HG02678 (cell line): ENCODE measurements at regions not wholly inside any gene's neighbourhood (a gene's known extent, or its start where the extent isn't known, plus 50 kb on each side); places are given as distances from the start of the nearest gene placed in this dataset.
"Not testable (repeated sequence)": the region's sequence is repeated elsewhere in the genome, so short reads cannot be mapped to it uniquely, and the experiment has no call there.

Source experiments
- ATAC-seq: cut with Tn5 transposase; IDR thresholded peaks from one replicate; pipeline ENCODE4 v1.9.1; 2021; ENCODE audit warnings: mild to moderate bottlenecking, moderate library complexity; ENCODE audit not compliant: unreplicated experiment

- no peak for ATAC-seq
These were observed 81.8 kb upstream of the MAP3K1 start for GRCh38 chr5:56733580-56733979.

GRCh38 chr5:56732121-56732520 is 83.2 kb upstream of the MAP3K1 start:
- ATAC-seq = no peak

- ATAC-seq = not testable (repeated sequence)
These were observed 83.9 kb upstream of the MAP3K1 start for GRCh38 chr5:56731473-56731872.

GRCh38 chr5:56729488-56729887 is 85.9 kb upstream of the MAP3K1 start:
- ATAC-seq = no peak

- ATAC-seq = no peak
These were observed 89.5 kb upstream of the MAP3K1 start for GRCh38 chr5:56725711-56726411.

GRCh38 chr5:56724857-56725256 is 90.5 kb upstream of the MAP3K1 start:
- not testable (repeated sequence) for ATAC-seq

GRCh38 chr5:56722317-56722716 is 93.0 kb upstream of the MAP3K1 start:
- ATAC-seq = no peak

- no peak for ATAC-seq
These were observed 97.9 kb upstream of the MAP3K1 start for GRCh38 chr5:56717253-56717987.

- no peak for ATAC-seq
These were observed 99.4 kb upstream of the MAP3K1 start for GRCh38 chr5:56715986-56716385.

- no peak for ATAC-seq
These were observed 102.3 kb upstream of the MAP3K1 start for GRCh38 chr5:56712895-56713591.

GRCh38 chr5:56710826-56711590 is 104.3 kb upstream of the MAP3K1 start:
- ATAC-seq = no peak

GRCh38 chr5:56706504-56706903 is 108.8 kb upstream of the MAP3K1 start:
- ATAC-seq = no peak

GRCh38 chr5:56705217-56705616 is 110.1 kb upstream of the MAP3K1 start:
- no peak for ATAC-seq

GRCh38 chr5:56703952-56704351 is 111.4 kb upstream of the MAP3K1 start:
- no peak for ATAC-seq

GRCh38 chr5:56700711-56701110 is 114.6 kb upstream of the MAP3K1 start:
- no peak for ATAC-seq

- no peak for ATAC-seq
These were observed 115.8 kb upstream of the MAP3K1 start for GRCh38 chr5:56699538-56699937.

GRCh38 chr5:56698463-56699381 is 116.6 kb upstream of the MAP3K1 start:
- no peak for ATAC-seq

GRCh38 chr5:56696900-56697299 is 118.4 kb upstream of the MAP3K1 start:
- no peak for ATAC-seq

- ATAC-seq = no peak
These were observed 122.1 kb upstream of the MAP3K1 start for GRCh38 chr5:56693220-56693579.
